A549 (cell line): ENCODE measurements at regions not wholly inside any gene's neighbourhood (a gene's known extent, or its start where the extent isn't known, plus 50 kb on each side); places are given as distances from the start of the nearest gene placed in this dataset.

Source experiments
- ATAC-seq, 2 experiments: fragments of 200-7000 bp in 1 of 2; fragments of >200 bp in 1 of 2; cut with Nextera tagmentation in 1 of 2; cut with Tn5 transposase in 1 of 2; 3 replicates each; pipeline versions ENCODE4 v1.8.0 to v1.9.1; 2018 to 2020; ENCODE audit warnings: mild to moderate bottlenecking in 1 of 2, moderate library complexity in 1 of 2
- CTCF ChIA-PET: fragments of 300-600 bp; sonication (Branson Sonifier 250); formaldehyde crosslinking; extraction: SDS; loops from one replicate; lab custom pipeline; 2021; ENCODE audit warnings: antibody characterized with exemption, inconsistent platforms; lab: Yijun Ruan, JAX
- POLR2A ChIA-PET: fragments of 350-600 bp; formaldehyde crosslinking; extraction: SDS; loops from one replicate; lab custom pipeline; 2021; ENCODE audit warnings: antibody characterized with exemption, inconsistent platforms; lab: Yijun Ruan, JAX
- DNase-seq, 2 experiments: peaks; one replicate each; pipeline versions ENCODE4 v3.0.0 to v3.0.0-alpha.2; 2011 to 2016; ENCODE audit warnings: low read depth in 1 of 2, low spot score in 1 of 2
- FAIRE-seq: peaks from 2 replicates; lab custom pipeline; 2011; peaks lifted over from hg19 to GRCh38; lab: Jason Lieb, UNC
- H3K27ac ChIP-seq, 2 experiments: fragments of >200 bp; sonication (Bioruptor Twin); formaldehyde crosslinking; 3 replicates each; pipeline ENCODE4 v1.5.1; 2016 to 2017
- H3K4me1 ChIP-seq: fragments of >200 bp; sonication (Bioruptor Twin); formaldehyde crosslinking; 3 replicates; pipeline ENCODE4 v1.6.1; 2016
- H3K4me2 ChIP-seq: fragments of >200 bp; sonication (Bioruptor Twin); formaldehyde crosslinking; 3 replicates; pipeline ENCODE4 v1.6.1; 2016
- H3K4me3 ChIP-seq: fragments of >200 bp; sonication (Bioruptor Twin); formaldehyde crosslinking; 3 replicates; pipeline ENCODE4 v1.5.1; 2016
- H3K9me3 ChIP-seq: fragments of >200 bp; sonication (Bioruptor Twin); formaldehyde crosslinking; 3 replicates; pipeline ENCODE4 v1.6.1; 2016
- EHF ChIP-seq: fragments of 250-450 bp; sonication (Bioruptor Pico); IDR thresholded peaks from 2 replicates; pipeline ENCODE4 v1.5.0; 2020; ENCODE audit warnings: mild to moderate bottlenecking
- EHMT2 ChIP-seq: fragments of 200-600 bp; sonication (generic); IDR thresholded peaks from 2 replicates; pipeline ENCODE4 v1.6.1; 2016; ENCODE audit warnings: antibody characterized with exemption, low read depth, mild to moderate bottlenecking, moderate library complexity
- EP300 ChIP-seq, 2 experiments: fragments of >200 bp; sonication (Bioruptor Twin); formaldehyde crosslinking; IDR thresholded peaks; 2 replicates in 1 of 2; 3 replicates in 1 of 2; pipeline ENCODE4 v1.6.1; 2016 to 2017
- FOSL2 ChIP-seq, 2 experiments: fragments of 450-650 bp in 1 of 2; fragments of >200 bp in 1 of 2; sonication (Bioruptor Twin) in 1 of 2; formaldehyde crosslinking; IDR thresholded peaks; 2 replicates each; pipeline versions ENCODE4 v1.5.0 to v1.6.1; 2016 to 2020; ENCODE audit warnings: mild to moderate bottlenecking in 1 of 2, moderate library complexity in 1 of 2
- FOXS1 ChIP-seq: fragments of 250-450 bp; sonication (Bioruptor Pico); IDR thresholded peaks from 2 replicates; pipeline ENCODE4 v1.5.0; 2020; ENCODE audit warnings: mild to moderate bottlenecking, moderate library complexity
- HOXB13 ChIP-seq: fragments of 250-450 bp; sonication (Bioruptor Pico); IDR thresholded peaks from 2 replicates; pipeline ENCODE4 v1.5.0; 2020; ENCODE audit warnings: low read depth, mild to moderate bottlenecking, moderate library complexity
- HOXB5 ChIP-seq: fragments of 250-450 bp; sonication (Bioruptor Pico); IDR thresholded peaks from 2 replicates; pipeline ENCODE4 v1.5.0; 2020; ENCODE audit warnings: mild to moderate bottlenecking, moderate library complexity
- JUNB ChIP-seq: fragments of >200 bp; sonication (Bioruptor Twin); formaldehyde crosslinking; IDR thresholded peaks from 2 replicates; pipeline ENCODE4 v1.6.1; 2016
- KDM1A ChIP-seq: fragments of 200-600 bp; sonication (generic); IDR thresholded peaks from 2 replicates; pipeline ENCODE4 v1.6.1; 2016; ENCODE audit warnings: low read depth, mild to moderate bottlenecking
- KDM5A ChIP-seq: fragments of 200-600 bp; sonication (generic); IDR thresholded peaks from 2 replicates; pipeline ENCODE4 v1.6.1; 2016; ENCODE audit warnings: antibody characterized with exemption, mild to moderate bottlenecking
- MAFK ChIP-seq: fragments of 450-650 bp; IDR thresholded peaks from 2 replicates; pipeline ENCODE4 v1.6.1; 2014; ENCODE audit not compliant: partially characterized antibody
- MYC ChIP-seq: IDR thresholded peaks from 2 replicates; pipeline ENCODE4 v1.6.1; 2012; ENCODE audit warnings: mild to moderate bottlenecking, inconsistent platforms, low read length, improper control_type of control experiment, borderline replicate concordance
- NFE2L2 ChIP-seq: fragments of 150-350 bp; conservative IDR thresholded peaks from 2 replicates; pipeline ENCODE4 v1.6.1; 2014; ENCODE audit warnings: low read length
- PHF8 ChIP-seq: fragments of 200-600 bp; sonication (generic); IDR thresholded peaks from 2 replicates; pipeline ENCODE4 v1.6.1; 2016; ENCODE audit warnings: low read depth, mild to moderate bottlenecking, antibody characterized with exemption, moderate library complexity, borderline replicate concordance
- POLR2AphosphoS2 ChIP-seq: conservative IDR thresholded peaks from 2 replicates; pipeline ENCODE4 v1.6.1; 2012; ENCODE audit warnings: low read length, improper control_type of control experiment, inconsistent platforms
- RARB ChIP-seq: fragments of 250-450 bp; sonication (Bioruptor Pico); IDR thresholded peaks from 2 replicates; pipeline ENCODE4 v1.8.0; 2021; ENCODE audit warnings: mild to moderate bottlenecking, moderate library complexity
- RCOR1 ChIP-seq: fragments of 150-350 bp; IDR thresholded peaks from 2 replicates; pipeline ENCODE4 v1.6.1; 2014; ENCODE audit warnings: antibody characterized with exemption, low read length, low read depth
- RFX5 ChIP-seq: fragments of 450-650 bp; IDR thresholded peaks from 2 replicates; pipeline ENCODE4 v1.7.1; 2014; ENCODE audit warnings: antibody characterized with exemption, mild to moderate bottlenecking, moderate library complexity
- SREBF2 ChIP-seq: fragments of 450-650 bp; IDR thresholded peaks from 2 replicates; pipeline ENCODE4 v1.6.1; 2014; ENCODE audit warnings: mild to moderate bottlenecking, moderate library complexity
- TFCP2L1 ChIP-seq: fragments of 250-450 bp; sonication (Bioruptor Pico); IDR thresholded peaks from 2 replicates; pipeline ENCODE4 v1.5.0; 2021; ENCODE audit warnings: mild to moderate bottlenecking
- ZC3H11A ChIP-seq: fragments of 450-650 bp; IDR thresholded peaks from 2 replicates; pipeline ENCODE4 v1.6.1; 2014; ENCODE audit warnings: antibody characterized with exemption, mild to moderate bottlenecking
- ZNF302 ChIP-seq: fragments of 250-450 bp; sonication (Bioruptor Pico); IDR thresholded peaks from 2 replicates; pipeline ENCODE4 v1.9.0; 2021; ENCODE audit warnings: inconsistent platforms, mild to moderate bottlenecking, moderate library complexity
- WGBS: methylation state at CpG from one replicate; pipeline ENCODE4 v1.1.6; 2017; ENCODE audit errors: missing lambda C conversion rate; 5-methylcytosine and 5-hydroxymethylcytosine counted together
- TF ChIP-seq, protein P1 (sequence below): IDR thresholded peaks from 2 replicates; pipeline ENCODE4 v1.6.1; 2012
- TF ChIP-seq, protein P2 (sequence below): fragments of >200 bp; sonication (Bioruptor Twin); formaldehyde crosslinking; IDR thresholded peaks from 3 replicates; pipeline ENCODE4 v1.5.1; 2016
- TF ChIP-seq, protein P3 (sequence below): fragments of >200 bp; sonication (Bioruptor Twin); formaldehyde crosslinking; IDR thresholded peaks from 2 replicates; pipeline ENCODE4 v1.6.1; 2016
- TF ChIP-seq, protein P4 (sequence below): fragments of 450-650 bp; IDR thresholded peaks from 2 replicates; pipeline ENCODE4 v1.6.1; 2014; ENCODE audit warnings: antibody characterized with exemption
- TF ChIP-seq, protein P5 (sequence below): fragments of 250-450 bp; sonication (Bioruptor Pico); IDR thresholded peaks from 2 replicates; pipeline ENCODE4 v1.5.0; 2020; ENCODE audit warnings: low read depth, mild to moderate bottlenecking, moderate library complexity
- TF ChIP-seq, protein P6 (sequence below): fragments of 150-350 bp; IDR thresholded peaks from 2 replicates; pipeline ENCODE4 v1.6.1; 2014; ENCODE audit warnings: low read depth, mild to moderate bottlenecking, low read length
- TF ChIP-seq, protein P7 (sequence below): fragments of >200 bp; sonication (Bioruptor Twin); formaldehyde crosslinking; IDR thresholded peaks from 3 replicates; pipeline ENCODE4 v1.6.1; 2016

DNA sequence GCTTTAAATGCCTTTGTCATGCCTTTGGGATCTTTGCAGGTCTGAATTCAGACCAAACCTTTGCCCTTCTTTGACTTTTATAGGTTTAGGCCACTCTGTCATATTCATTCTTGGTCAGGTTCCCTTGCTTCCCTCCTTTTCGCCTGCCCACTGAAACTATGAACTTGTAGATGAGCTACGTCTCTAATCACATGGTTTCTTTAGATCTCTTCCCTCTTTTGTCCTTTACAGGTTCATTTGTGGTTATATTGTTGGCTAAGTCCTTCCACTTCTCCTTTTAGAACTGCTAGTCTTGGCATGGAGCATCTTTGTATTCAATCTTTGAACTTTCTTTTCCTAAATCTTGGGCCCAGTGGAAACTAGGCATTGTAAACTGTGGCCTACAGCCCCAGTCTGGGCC is 104.0 kb upstream of the ZEB1 start:
- 87% methylated on average over 2 of the region's 2 CpGs for WGBS
- no peak for DNase-seq
- TF ChIP-seq, protein P1, sequence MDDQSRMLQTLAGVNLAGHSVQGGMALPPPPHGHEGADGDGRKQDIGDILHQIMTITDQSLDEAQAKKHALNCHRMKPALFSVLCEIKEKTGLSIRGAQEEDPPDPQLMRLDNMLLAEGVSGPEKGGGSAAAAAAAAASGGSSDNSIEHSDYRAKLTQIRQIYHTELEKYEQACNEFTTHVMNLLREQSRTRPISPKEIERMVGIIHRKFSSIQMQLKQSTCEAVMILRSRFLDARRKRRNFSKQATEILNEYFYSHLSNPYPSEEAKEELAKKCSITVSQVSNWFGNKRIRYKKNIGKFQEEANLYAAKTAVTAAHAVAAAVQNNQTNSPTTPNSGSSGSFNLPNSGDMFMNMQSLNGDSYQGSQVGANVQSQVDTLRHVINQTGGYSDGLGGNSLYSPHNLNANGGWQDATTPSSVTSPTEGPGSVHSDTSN: no peak
- TF ChIP-seq HOXB5 (CRISPR knock-in tag): no peak
- no peak for TF ChIP-seq TFCP2L1 (CRISPR knock-in tag)
- no peak for TF ChIP-seq EP300 (IDR thresholded peaks at IDR 0.05)
- TF ChIP-seq, protein P2, sequence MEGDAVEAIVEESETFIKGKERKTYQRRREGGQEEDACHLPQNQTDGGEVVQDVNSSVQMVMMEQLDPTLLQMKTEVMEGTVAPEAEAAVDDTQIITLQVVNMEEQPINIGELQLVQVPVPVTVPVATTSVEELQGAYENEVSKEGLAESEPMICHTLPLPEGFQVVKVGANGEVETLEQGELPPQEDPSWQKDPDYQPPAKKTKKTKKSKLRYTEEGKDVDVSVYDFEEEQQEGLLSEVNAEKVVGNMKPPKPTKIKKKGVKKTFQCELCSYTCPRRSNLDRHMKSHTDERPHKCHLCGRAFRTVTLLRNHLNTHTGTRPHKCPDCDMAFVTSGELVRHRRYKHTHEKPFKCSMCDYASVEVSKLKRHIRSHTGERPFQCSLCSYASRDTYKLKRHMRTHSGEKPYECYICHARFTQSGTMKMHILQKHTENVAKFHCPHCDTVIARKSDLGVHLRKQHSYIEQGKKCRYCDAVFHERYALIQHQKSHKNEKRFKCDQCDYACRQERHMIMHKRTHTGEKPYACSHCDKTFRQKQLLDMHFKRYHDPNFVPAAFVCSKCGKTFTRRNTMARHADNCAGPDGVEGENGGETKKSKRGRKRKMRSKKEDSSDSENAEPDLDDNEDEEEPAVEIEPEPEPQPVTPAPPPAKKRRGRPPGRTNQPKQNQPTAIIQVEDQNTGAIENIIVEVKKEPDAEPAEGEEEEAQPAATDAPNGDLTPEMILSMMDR: no peak
- TF ChIP-seq, protein P3, sequence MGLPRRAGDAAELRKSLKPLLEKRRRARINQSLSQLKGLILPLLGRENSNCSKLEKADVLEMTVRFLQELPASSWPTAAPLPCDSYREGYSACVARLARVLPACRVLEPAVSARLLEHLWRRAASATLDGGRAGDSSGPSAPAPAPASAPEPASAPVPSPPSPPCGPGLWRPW: no peak
- no peak for TF ChIP-seq FOSL2 (IDR thresholded peaks at IDR 0.05)
- TF ChIP-seq FOSL2 (CRISPR knock-in tag; IDR thresholded peaks at IDR 0.05): no peak
- no peak for TF ChIP-seq KDM5A
- no peak for TF ChIP-seq RARB (CRISPR knock-in tag)
- TF ChIP-seq RCOR1: no peak
- TF ChIP-seq, protein P4, sequence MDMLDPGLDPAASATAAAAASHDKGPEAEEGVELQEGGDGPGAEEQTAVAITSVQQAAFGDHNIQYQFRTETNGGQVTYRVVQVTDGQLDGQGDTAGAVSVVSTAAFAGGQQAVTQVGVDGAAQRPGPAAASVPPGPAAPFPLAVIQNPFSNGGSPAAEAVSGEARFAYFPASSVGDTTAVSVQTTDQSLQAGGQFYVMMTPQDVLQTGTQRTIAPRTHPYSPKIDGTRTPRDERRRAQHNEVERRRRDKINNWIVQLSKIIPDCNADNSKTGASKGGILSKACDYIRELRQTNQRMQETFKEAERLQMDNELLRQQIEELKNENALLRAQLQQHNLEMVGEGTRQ: no peak
- no peak for TF ChIP-seq ZNF302 (CRISPR knock-in tag)
- no peak for TF ChIP-seq FOXS1 (CRISPR knock-in tag)
- TF ChIP-seq JUNB: no peak
- TF ChIP-seq, protein P5, sequence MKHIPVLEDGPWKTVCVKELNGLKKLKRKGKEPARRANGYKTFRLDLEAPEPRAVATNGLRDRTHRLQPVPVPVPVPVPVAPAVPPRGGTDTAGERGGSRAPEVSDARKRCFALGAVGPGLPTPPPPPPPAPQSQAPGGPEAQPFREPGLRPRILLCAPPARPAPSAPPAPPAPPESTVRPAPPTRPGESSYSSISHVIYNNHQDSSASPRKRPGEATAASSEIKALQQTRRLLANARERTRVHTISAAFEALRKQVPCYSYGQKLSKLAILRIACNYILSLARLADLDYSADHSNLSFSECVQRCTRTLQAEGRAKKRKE (CRISPR knock-in tag): no peak
- no peak for TF ChIP-seq ZC3H11A
- no peak for TF ChIP-seq KDM1A
- TF ChIP-seq EHMT2: no peak
- TF ChIP-seq, all 56 proteins: peak for 0
- CTCF ChIA-PET: interaction anchor here (0.8 kb wide), 1 partner anchor 13 kb away, joined by 3 read pairs; no protein-coding TSS in a partner anchor
- no peak overlapping the region for H3K4me2 ChIP-seq
- ATAC-seq: no peak
- H3K27ac ChIP-seq: no peak overlapping the region
- H3K4me3 ChIP-seq: no peak overlapping the region
- no peak for FAIRE-seq
- POLR2A ChIA-PET: no interaction called here
- no peaks in the 10 kb centered on the region for H3K4me1 ChIP-seq
- no peaks in the 10 kb centered on the region for H3K9me3 ChIP-seq

DNA sequence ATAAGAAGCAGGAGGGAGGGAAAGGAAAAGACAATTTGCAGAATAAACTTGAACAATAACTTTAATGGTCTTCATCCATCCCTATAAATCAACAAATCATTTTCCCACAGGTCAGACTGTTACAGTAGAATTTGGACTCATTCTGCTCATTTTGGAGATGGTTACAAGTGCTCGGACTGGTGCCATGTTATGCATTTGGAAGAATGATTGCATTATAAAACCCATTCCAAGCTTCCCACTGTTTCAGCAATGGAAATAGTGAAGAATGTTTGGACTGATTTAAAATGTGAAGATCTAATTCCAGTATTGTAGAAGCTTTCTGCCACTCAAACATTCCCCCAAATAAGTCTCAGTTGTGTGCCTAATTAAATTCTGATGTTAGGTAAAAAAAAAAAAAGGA is 99.7 kb upstream of the ZEB1 start:
- H3K9me3 ChIP-seq: no peaks in the 10 kb centered on the region
- H3K4me3 ChIP-seq: no peak overlapping the region
- no peak for FAIRE-seq
- no peaks in the 10 kb centered on the region for H3K4me1 ChIP-seq
- CTCF ChIA-PET: no interaction called here
- no peak for ATAC-seq
- POLR2A ChIA-PET: no interaction called here
- no peak overlapping the region for H3K4me2 ChIP-seq
- WGBS: 67% methylated on average over 1 of the region's 1 CpG
- no peak overlapping the region for H3K27ac ChIP-seq
- no peak for DNase-seq
- TF ChIP-seq, protein P6, sequence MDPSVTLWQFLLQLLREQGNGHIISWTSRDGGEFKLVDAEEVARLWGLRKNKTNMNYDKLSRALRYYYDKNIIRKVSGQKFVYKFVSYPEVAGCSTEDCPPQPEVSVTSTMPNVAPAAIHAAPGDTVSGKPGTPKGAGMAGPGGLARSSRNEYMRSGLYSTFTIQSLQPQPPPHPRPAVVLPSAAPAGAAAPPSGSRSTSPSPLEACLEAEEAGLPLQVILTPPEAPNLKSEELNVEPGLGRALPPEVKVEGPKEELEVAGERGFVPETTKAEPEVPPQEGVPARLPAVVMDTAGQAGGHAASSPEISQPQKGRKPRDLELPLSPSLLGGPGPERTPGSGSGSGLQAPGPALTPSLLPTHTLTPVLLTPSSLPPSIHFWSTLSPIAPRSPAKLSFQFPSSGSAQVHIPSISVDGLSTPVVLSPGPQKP: no peak
- no peak for TF ChIP-seq NFE2L2
- no peak for TF ChIP-seq EHF (CRISPR knock-in tag)
- no peak for TF ChIP-seq PHF8
- TF ChIP-seq MAFK: no peak
- TF ChIP-seq HOXB5 (CRISPR knock-in tag): no peak
- no peak for TF ChIP-seq RFX5
- TF ChIP-seq KDM5A: no peak
- TF ChIP-seq POLR2AphosphoS2: no peak
- no peak for TF ChIP-seq SREBF2
- no peak for TF ChIP-seq HOXB13
- no peak for TF ChIP-seq MYC
- TF ChIP-seq RARB (CRISPR knock-in tag): no peak
- TF ChIP-seq, protein P7, sequence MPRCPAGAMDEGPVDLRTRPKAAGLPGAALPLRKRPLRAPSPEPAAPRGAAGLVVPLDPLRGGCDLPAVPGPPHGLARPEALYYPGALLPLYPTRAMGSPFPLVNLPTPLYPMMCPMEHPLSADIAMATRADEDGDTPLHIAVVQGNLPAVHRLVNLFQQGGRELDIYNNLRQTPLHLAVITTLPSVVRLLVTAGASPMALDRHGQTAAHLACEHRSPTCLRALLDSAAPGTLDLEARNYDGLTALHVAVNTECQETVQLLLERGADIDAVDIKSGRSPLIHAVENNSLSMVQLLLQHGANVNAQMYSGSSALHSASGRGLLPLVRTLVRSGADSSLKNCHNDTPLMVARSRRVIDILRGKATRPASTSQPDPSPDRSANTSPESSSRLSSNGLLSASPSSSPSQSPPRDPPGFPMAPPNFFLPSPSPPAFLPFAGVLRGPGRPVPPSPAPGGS: no peak
